Esophagus squamous epithelium (tissue), 5 donors: ENCODE measurements at regions not wholly inside any gene's neighbourhood (a gene's known extent, or its start where the extent isn't known, plus 50 kb on each side); places are given as distances from the start of the nearest gene placed in this dataset.

ENCODE experiments used
- DNase-seq: peaks from one replicate; lab custom pipeline; 2025; lab: John Stamatoyannopoulos, UW
- H3K27ac ChIP-seq, 4 donors: fragments of 200-600 bp; sonication (generic); one replicate each; pipeline ENCODE4 v1.5.1; 2016 to 2019; ENCODE audit warnings: mild to moderate bottlenecking in 1 of 4
- H3K27me3 ChIP-seq, 4 donors: fragments of 200-600 bp; sonication (generic); 1 replicate in 3 of 4; 2 replicates in 1 of 4; pipeline versions ENCODE4 v1.5.1 to v1.6.0; 2017 to 2021; ENCODE audit warnings: antibody characterized with exemption in 1 of 4
- H3K36me3 ChIP-seq, 3 donors: fragments of 200-600 bp; sonication (generic); one replicate each; pipeline ENCODE4 v1.5.1; 2016 to 2019
- H3K4me1 ChIP-seq, 3 donors: fragments of 200-600 bp; sonication (generic); one replicate each; pipeline ENCODE4 v1.5.1; 2017 to 2019
- H3K4me3 ChIP-seq, 4 donors: fragments of 200-600 bp; sonication (generic); 1 replicate in 3 of 4; 2 replicates in 1 of 4; pipeline ENCODE4 v1.5.1; 2016 to 2019; ENCODE audit warnings: mild to moderate bottlenecking in 2 of 4, moderate library complexity in 1 of 4
- H3K9me3 ChIP-seq, 3 donors: fragments of 200-600 bp; sonication (generic); one replicate each; pipeline ENCODE4 v1.5.1; 2016 to 2019
- POLR2A ChIP-seq, 4 donors: fragments of 450-650 bp; IDR thresholded peaks; one replicate each; pipeline ENCODE4 v1.6.1; 2017; ENCODE audit warnings: antibody characterized with exemption in 4 of 4, mild to moderate bottlenecking in 4 of 4, moderate library complexity in 3 of 4
- WGBS, 2 donors: methylation state at CpG; one replicate each; pipeline ENCODE4 v1.1.5; 2018; 5-methylcytosine and 5-hydroxymethylcytosine counted together
- intact Hi-C: fragments of 100-400 bp; cut with DNase I; formaldehyde crosslinking; loops from one replicate; pipeline ENCODE4 v1.15.0; 2022
- TF ChIP-seq, protein P1 (sequence below), 6 experiments: fragments of 450-650 bp in 4 of 6; fragments of 200-600 bp in 2 of 6; sonication (generic) in 2 of 6; IDR thresholded peaks; one replicate each; pipeline ENCODE4 v1.5.1; 2016 to 2019; ENCODE audit warnings: antibody characterized with exemption in 6 of 6, mild to moderate bottlenecking in 4 of 6, moderate library complexity in 4 of 6
- donor health status: DM: yes; HTN: yes; CAD: no.

- Histone ChIP-seq H3K27me3 (no peaks in the 10 kb centered on the region), H3K27ac (no peak overlapping the region), H3K36me3 (no peaks in the 10 kb centered on the region), H3K4me1 (no peaks in the 10 kb centered on the region), H3K9me3 (no peaks in the 10 kb centered on the region), H3K4me3 (no peak overlapping the region)
- TF ChIP-seq, protein P1, sequence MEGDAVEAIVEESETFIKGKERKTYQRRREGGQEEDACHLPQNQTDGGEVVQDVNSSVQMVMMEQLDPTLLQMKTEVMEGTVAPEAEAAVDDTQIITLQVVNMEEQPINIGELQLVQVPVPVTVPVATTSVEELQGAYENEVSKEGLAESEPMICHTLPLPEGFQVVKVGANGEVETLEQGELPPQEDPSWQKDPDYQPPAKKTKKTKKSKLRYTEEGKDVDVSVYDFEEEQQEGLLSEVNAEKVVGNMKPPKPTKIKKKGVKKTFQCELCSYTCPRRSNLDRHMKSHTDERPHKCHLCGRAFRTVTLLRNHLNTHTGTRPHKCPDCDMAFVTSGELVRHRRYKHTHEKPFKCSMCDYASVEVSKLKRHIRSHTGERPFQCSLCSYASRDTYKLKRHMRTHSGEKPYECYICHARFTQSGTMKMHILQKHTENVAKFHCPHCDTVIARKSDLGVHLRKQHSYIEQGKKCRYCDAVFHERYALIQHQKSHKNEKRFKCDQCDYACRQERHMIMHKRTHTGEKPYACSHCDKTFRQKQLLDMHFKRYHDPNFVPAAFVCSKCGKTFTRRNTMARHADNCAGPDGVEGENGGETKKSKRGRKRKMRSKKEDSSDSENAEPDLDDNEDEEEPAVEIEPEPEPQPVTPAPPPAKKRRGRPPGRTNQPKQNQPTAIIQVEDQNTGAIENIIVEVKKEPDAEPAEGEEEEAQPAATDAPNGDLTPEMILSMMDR (IDR thresholded peaks at IDR 0.05), result no peak
- no peak for TF ChIP-seq POLR2A (IDR thresholded peaks at IDR 0.05)
- WGBS, 2 donors, result 86% methylated on average over 1 of the region's 1 CpG; no CpG with 5 or more reads in 1 of the 2 donors
- intact Hi-C loops, result no loop called here
- no peak for DNase-seq
These were observed 1009.1 kb upstream of the FLRT2 start for GRCh38 chr14:84520711-84521338.

DNA sequence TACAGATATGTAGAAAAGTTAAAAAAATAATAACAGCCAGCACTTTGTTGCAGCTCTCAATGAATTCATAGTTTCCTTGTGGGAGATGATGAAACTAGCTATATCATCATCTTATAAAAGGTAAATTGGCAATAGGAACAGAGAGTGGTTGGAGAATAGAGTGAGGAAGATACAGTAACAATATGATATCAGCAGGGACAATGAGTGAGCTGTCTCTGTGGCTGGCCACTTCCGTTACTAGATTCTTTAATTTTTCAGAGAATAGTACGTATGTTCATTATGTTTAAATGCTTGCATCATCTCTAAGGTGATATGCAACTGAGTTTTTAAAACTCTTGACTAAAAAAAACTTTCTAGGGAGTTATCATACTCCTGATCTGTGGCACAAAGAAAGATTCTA is 1006.2 kb upstream of the FLRT2 start:
- DNase-seq, result no peak
- H3K9me3 ChIP-seq, result no peaks in the 10 kb centered on the region
- no peak overlapping the region for H3K4me3 ChIP-seq
- 76 to 85% methylated on average over 2 of the region's 2 CpGs for WGBS, 2 donors
- H3K27ac ChIP-seq, result no peak overlapping the region
- H3K36me3 ChIP-seq, result no peaks in the 10 kb centered on the region
- intact Hi-C loops, result no loop called here
- no peaks in the 10 kb centered on the region for H3K4me1 ChIP-seq
- no peak for TF ChIP-seq POLR2A (IDR thresholded peaks at IDR 0.05)
- TF ChIP-seq, protein P1 (IDR thresholded peaks at IDR 0.05), result no peak
- no peaks in the 10 kb centered on the region for H3K27me3 ChIP-seq

DNA sequence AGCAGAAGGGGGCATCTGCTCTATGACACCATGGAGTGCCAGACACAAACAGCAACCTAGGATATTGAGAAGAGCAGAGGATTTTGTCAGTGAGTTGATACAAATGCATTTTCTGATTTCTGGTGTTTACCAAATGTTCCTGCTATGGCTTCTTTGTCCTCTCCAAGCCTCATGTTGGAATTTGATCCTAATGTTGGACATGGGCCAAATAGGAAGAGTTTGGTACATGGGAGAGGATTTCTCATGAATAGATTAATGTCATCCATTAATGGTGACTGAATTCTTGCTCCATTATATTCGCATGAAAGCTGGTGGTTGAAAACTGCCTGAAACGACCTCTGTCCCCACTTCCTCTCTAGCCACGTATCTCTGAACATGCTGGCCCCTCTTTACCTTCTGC is 1002.2 kb upstream of the FLRT2 start:
- Histone ChIP-seq H3K4me3 (no peak overlapping the region), H3K27ac (no peak overlapping the region), H3K9me3 (no peaks in the 10 kb centered on the region), H3K4me1 (no peaks in the 10 kb centered on the region), H3K27me3 (no peaks in the 10 kb centered on the region), H3K36me3 (no peaks in the 10 kb centered on the region)
- intact Hi-C loops, result no loop called here
- WGBS, 2 donors, result 41 to 51% methylated on average over 3 of the region's 3 CpGs
- DNase-seq, result no peak
- TF ChIP-seq POLR2A (IDR thresholded peaks at IDR 0.05), result no peak
- TF ChIP-seq, protein P1 (IDR thresholded peaks at IDR 0.05), result no peak

- Histone ChIP-seq H3K36me3 (no peaks in the 10 kb centered on the region), H3K9me3 (no peaks in the 10 kb centered on the region), H3K27me3 (no peaks in the 10 kb centered on the region), H3K4me1 (no peaks in the 10 kb centered on the region), H3K4me3 (no peak overlapping the region), H3K27ac (no peak overlapping the region)
- TF ChIP-seq, protein P1 (IDR thresholded peaks at IDR 0.05), result no peak
- TF ChIP-seq POLR2A (IDR thresholded peaks at IDR 0.05), result no peak
- WGBS, 2 donors, result 93 to 95% methylated on average over 2 of the region's 2 CpGs
- intact Hi-C loops, result no loop called here
- no peak for DNase-seq
These were observed 997.9 kb upstream of the FLRT2 start for GRCh38 chr14:84532016-84532415.

GRCh38 chr14:84533181-84533725 is 996.7 kb upstream of the FLRT2 start:
- Histone ChIP-seq H3K27me3 (no peaks in the 10 kb centered on the region), H3K9me3 (no peaks in the 10 kb centered on the region), H3K4me1 (no peaks in the 10 kb centered on the region), H3K36me3 (no peaks in the 10 kb centered on the region), H3K27ac (no peak overlapping the region), H3K4me3 (no peak overlapping the region)
- no peak for DNase-seq
- intact Hi-C loops, result no loop called here
- 88 to 90% methylated on average over 3 of the region's 3 CpGs for WGBS, 2 donors
- TF ChIP-seq, protein P1 (IDR thresholded peaks at IDR 0.05), result no peak
- no peak for TF ChIP-seq POLR2A (IDR thresholded peaks at IDR 0.05)
